ENCODE measurements at regions not wholly inside any gene's neighbourhood (a gene's known extent, or its start where the extent isn't known, plus 50 kb on each side); places are given as distances from the start of the nearest gene placed in this dataset.

GRCh38 chr1:238681021-238681420, 705.3 kb upstream of the CHRM3 start:
- H2BK12ac ChIP-seq (ENCODE audit: insufficient read length, low read depth, low read length): no peak overlapping the region
- H3K27ac Mint-ChIP-seq: no peak overlapping the region; a peak in 1 of 7 replicates
- no peak for DNase-seq
- no peak overlapping the region for H3K27ac ChIP-seq (ENCODE audit: insufficient read length, low read depth, low read length)
- no peaks in the 10 kb centered on the region for H3K79me2 ChIP-seq (ENCODE audit: insufficient read depth, low read length)
- no peak overlapping the region for H4K8ac ChIP-seq (replicated peaks; ENCODE audit: insufficient read length, low read depth, low read length)
- no peak overlapping the region for H2BK20ac ChIP-seq (ENCODE audit: low read depth, low read length, poor library complexity, severe bottlenecking)
- H3K4ac ChIP-seq (ENCODE audit: low read depth, low read length): no peak overlapping the region
- H3K14ac ChIP-seq (ENCODE audit: insufficient read depth, low read length): no peak overlapping the region
- H4K5ac ChIP-seq (ENCODE audit: insufficient read length, low read depth, low read length): no peak overlapping the region
- H3K56ac ChIP-seq (ENCODE audit: insufficient read length, low read depth, low read length): no peak overlapping the region
- no peak overlapping the region for H2BK15ac ChIP-seq (ENCODE audit: low read depth, low read length)
- no peaks in the 10 kb centered on the region for H3K9me3 ChIP-seq (ENCODE audit: control insufficient read depth, low read depth, low read length)
- no peak overlapping the region for H2BK120ac ChIP-seq (ENCODE audit: low read depth, low read length, poor library complexity, severe bottlenecking)
- H3K9me3 Mint-ChIP-seq: peaks cover 2 to 6% of the 10 kb centered on the region in 2 experiments; a peak in 3 of 5 replicates
- H4K20me1 ChIP-seq (ENCODE audit: control insufficient read depth, insufficient read depth, insufficient read length): no peaks in the 10 kb centered on the region
- H3K23ac ChIP-seq (ENCODE audit: insufficient read length, low read depth, low read length): no peak overlapping the region
- H4K91ac ChIP-seq (ENCODE audit: insufficient read length, low read depth, low read length): no peak overlapping the region
- H3K27me3 ChIP-seq (ENCODE audit: insufficient read depth, low read length): no peaks in the 10 kb centered on the region
- H3T11ph ChIP-seq (ENCODE audit: low read length): no peak overlapping the region
- no peak overlapping the region for H3K4me2 ChIP-seq (ENCODE audit: insufficient read depth, insufficient read length, low read length)
- no peaks in the 10 kb centered on the region for H3K4me1 Mint-ChIP-seq
- no peak overlapping the region for H3K9ac ChIP-seq (ENCODE audit: extremely low read depth, insufficient read length, low read length)
- no peaks in the 10 kb centered on the region for H3K4me1 ChIP-seq (ENCODE audit: insufficient read depth, low read length)
- H3K79me1 ChIP-seq (ENCODE audit: insufficient read depth, low read depth, low read length, poor library complexity, severe bottlenecking): no peaks in the 10 kb centered on the region
- no peak overlapping the region for H2BK5ac ChIP-seq (ENCODE audit: insufficient read length, low read length)
- WGBS (ENCODE audit: extremely low coverage, insufficient read length, low lambda C conversion rate): no CpG with 5 or more reads among the region's 5 CpGs
- H2AFZ ChIP-seq (ENCODE audit: low read length): no peak overlapping the region
- no peak overlapping the region for H2AK5ac ChIP-seq (ENCODE audit: insufficient read length, low read length)
- H3K36me3 Mint-ChIP-seq (ENCODE audit: insufficient read depth in 1 of 3, low read depth in 3 of 3): peaks cover 0 to 4% (median 0%) of the 10 kb centered on the region in 3 experiments; a peak in 3 of 7 replicates
- H3K27me3 Mint-ChIP-seq (ENCODE audit: low read depth): no peaks in the 10 kb centered on the region
- TF ChIP-seq, protein P1, sequence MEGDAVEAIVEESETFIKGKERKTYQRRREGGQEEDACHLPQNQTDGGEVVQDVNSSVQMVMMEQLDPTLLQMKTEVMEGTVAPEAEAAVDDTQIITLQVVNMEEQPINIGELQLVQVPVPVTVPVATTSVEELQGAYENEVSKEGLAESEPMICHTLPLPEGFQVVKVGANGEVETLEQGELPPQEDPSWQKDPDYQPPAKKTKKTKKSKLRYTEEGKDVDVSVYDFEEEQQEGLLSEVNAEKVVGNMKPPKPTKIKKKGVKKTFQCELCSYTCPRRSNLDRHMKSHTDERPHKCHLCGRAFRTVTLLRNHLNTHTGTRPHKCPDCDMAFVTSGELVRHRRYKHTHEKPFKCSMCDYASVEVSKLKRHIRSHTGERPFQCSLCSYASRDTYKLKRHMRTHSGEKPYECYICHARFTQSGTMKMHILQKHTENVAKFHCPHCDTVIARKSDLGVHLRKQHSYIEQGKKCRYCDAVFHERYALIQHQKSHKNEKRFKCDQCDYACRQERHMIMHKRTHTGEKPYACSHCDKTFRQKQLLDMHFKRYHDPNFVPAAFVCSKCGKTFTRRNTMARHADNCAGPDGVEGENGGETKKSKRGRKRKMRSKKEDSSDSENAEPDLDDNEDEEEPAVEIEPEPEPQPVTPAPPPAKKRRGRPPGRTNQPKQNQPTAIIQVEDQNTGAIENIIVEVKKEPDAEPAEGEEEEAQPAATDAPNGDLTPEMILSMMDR (conservative IDR thresholded peaks at IDR 0.05): no peak
- no peaks in the 10 kb centered on the region for H3K23me2 ChIP-seq (ENCODE audit: insufficient read length, low read depth, low read length, poor library complexity, severe bottlenecking)
- no peak overlapping the region for H3K18ac ChIP-seq (ENCODE audit: insufficient read length, low read depth, low read length)
- no peak overlapping the region for H3K4me3 Mint-ChIP-seq
